ENCODE measurements at regions not wholly inside any gene's neighbourhood (a gene's known extent, or its start where the extent isn't known, plus 50 kb on each side); places are given as distances from the start of the nearest gene placed in this dataset.

GRCh38 chr21:35349376-35350080 lies 300.4 kb upstream of the RUNX1 start:
- no peaks in the 10 kb centered on the region for H3K27me3 ChIP-seq (ENCODE audit: low read depth, low read length)
- H3K27ac ChIP-seq (ENCODE audit: low read length), result no peak overlapping the region

GRCh38 chr21:35348686-35349085 lies 299.6 kb upstream of the RUNX1 start:
- H3K27ac ChIP-seq (ENCODE audit: low read length), result no peak overlapping the region
- no peaks in the 10 kb centered on the region for H3K9me3 ChIP-seq (ENCODE audit: control insufficient read depth in 1 of 2, low read length in 2 of 2)
- H3K4me1 ChIP-seq (ENCODE audit: control insufficient read depth in 1 of 2, insufficient read depth in 2 of 2, low read length in 2 of 2), result no peaks in the 10 kb centered on the region
- no peak overlapping the region for H3K4me3 ChIP-seq (ENCODE audit: low read depth in 1 of 2, low read length in 2 of 2)
- peaks cover 0 to 8% of the 10 kb centered on the region in 2 donors for H3K36me3 ChIP-seq (ENCODE audit: control insufficient read depth in 1 of 2, insufficient read depth in 2 of 2, low read length in 2 of 2)
- no peaks in the 10 kb centered on the region for H3K27me3 ChIP-seq (ENCODE audit: low read depth, low read length)

More at GRCh38 chr21:35349376-35350080, 300.4 kb upstream of the RUNX1 start:
- no peak overlapping the region for H3K4me3 ChIP-seq (ENCODE audit: low read depth in 1 of 2, low read length in 2 of 2)
- no peaks in the 10 kb centered on the region for H3K9me3 ChIP-seq (ENCODE audit: control insufficient read depth in 1 of 2, low read length in 2 of 2)
- no peaks in the 10 kb centered on the region for H3K4me1 ChIP-seq (ENCODE audit: control insufficient read depth in 1 of 2, insufficient read depth in 2 of 2, low read length in 2 of 2)
- peaks cover 0 to 8% of the 10 kb centered on the region in 2 donors for H3K36me3 ChIP-seq (ENCODE audit: control insufficient read depth in 1 of 2, insufficient read depth in 2 of 2, low read length in 2 of 2)

- Histone ChIP-seq H3K4me3 (ENCODE audit: low read depth in 1 of 2, low read length in 2 of 2) (no peak overlapping the region), H3K36me3 (ENCODE audit: control insufficient read depth in 1 of 2, insufficient read depth in 2 of 2, low read length in 2 of 2) (peaks cover 0 to 5% of the 10 kb centered on the region in 2 donors), H3K27ac (ENCODE audit: low read length) (no peak overlapping the region), H3K9me3 (ENCODE audit: control insufficient read depth in 1 of 2, low read length in 2 of 2) (no peaks in the 10 kb centered on the region), H3K4me1 (ENCODE audit: control insufficient read depth in 1 of 2, insufficient read depth in 2 of 2, low read length in 2 of 2) (no peaks in the 10 kb centered on the region), H3K27me3 (ENCODE audit: low read depth, low read length) (no peaks in the 10 kb centered on the region)
Observed at GRCh38 chr21:35346697-35347096, 297.6 kb upstream of the RUNX1 start.

- Histone ChIP-seq H3K9me3 (ENCODE audit: control insufficient read depth in 1 of 2, low read length in 2 of 2) (no peaks in the 10 kb centered on the region), H3K36me3 (ENCODE audit: control insufficient read depth in 1 of 2, insufficient read depth in 2 of 2, low read length in 2 of 2) (no peaks in the 10 kb centered on the region), H3K27me3 (ENCODE audit: low read depth, low read length) (no peaks in the 10 kb centered on the region), H3K4me1 (ENCODE audit: control insufficient read depth in 1 of 2, insufficient read depth in 2 of 2, low read length in 2 of 2) (no peaks in the 10 kb centered on the region), H3K27ac (ENCODE audit: low read length) (no peak overlapping the region), H3K4me3 (ENCODE audit: low read depth in 1 of 2, low read length in 2 of 2) (no peak overlapping the region)
Observed at GRCh38 chr21:35345954-35346353, 296.9 kb upstream of the RUNX1 start.

GRCh38 chr21:35344582-35344981 lies 295.5 kb upstream of the RUNX1 start:
- Histone ChIP-seq H3K4me3 (ENCODE audit: low read depth in 1 of 2, low read length in 2 of 2) (no peak overlapping the region), H3K36me3 (ENCODE audit: control insufficient read depth in 1 of 2, insufficient read depth in 2 of 2, low read length in 2 of 2) (no peaks in the 10 kb centered on the region)

GRCh38 chr21:35343046-35343819 lies 294.1 kb upstream of the RUNX1 start:
- Histone ChIP-seq H3K4me1 (ENCODE audit: control insufficient read depth in 1 of 2, insufficient read depth in 2 of 2, low read length in 2 of 2) (no peaks in the 10 kb centered on the region), H3K36me3 (ENCODE audit: control insufficient read depth in 1 of 2, insufficient read depth in 2 of 2, low read length in 2 of 2) (no peaks in the 10 kb centered on the region), H3K27me3 (ENCODE audit: low read depth, low read length) (no peaks in the 10 kb centered on the region), H3K9me3 (ENCODE audit: control insufficient read depth in 1 of 2, low read length in 2 of 2) (no peaks in the 10 kb centered on the region), H3K4me3 (ENCODE audit: low read depth in 1 of 2, low read length in 2 of 2) (no peak overlapping the region), H3K27ac (ENCODE audit: low read length) (no peak overlapping the region)

More at GRCh38 chr21:35344582-35344981, 295.5 kb upstream of the RUNX1 start:
- no peak overlapping the region for H3K27ac ChIP-seq (ENCODE audit: low read length)
- H3K4me1 ChIP-seq (ENCODE audit: control insufficient read depth in 1 of 2, insufficient read depth in 2 of 2, low read length in 2 of 2), result no peaks in the 10 kb centered on the region
- H3K27me3 ChIP-seq (ENCODE audit: low read depth, low read length), result no peaks in the 10 kb centered on the region
- H3K9me3 ChIP-seq (ENCODE audit: control insufficient read depth in 1 of 2, low read length in 2 of 2), result no peaks in the 10 kb centered on the region

GRCh38 chr21:35342440-35342839 lies 293.3 kb upstream of the RUNX1 start:
- no peak overlapping the region for H3K27ac ChIP-seq (ENCODE audit: low read length)

GRCh38 chr21:35340273-35340672 lies 291.2 kb upstream of the RUNX1 start:
- H3K9me3 ChIP-seq (ENCODE audit: control insufficient read depth in 1 of 2, low read length in 2 of 2), result no peaks in the 10 kb centered on the region
- H3K27me3 ChIP-seq (ENCODE audit: low read depth, low read length), result no peaks in the 10 kb centered on the region
- no peaks in the 10 kb centered on the region for H3K4me1 ChIP-seq (ENCODE audit: control insufficient read depth in 1 of 2, insufficient read depth in 2 of 2, low read length in 2 of 2)
- H3K4me3 ChIP-seq (ENCODE audit: low read depth in 1 of 2, low read length in 2 of 2), result no peak overlapping the region
- no peak overlapping the region for H3K27ac ChIP-seq (ENCODE audit: low read length)
- no peaks in the 10 kb centered on the region for H3K36me3 ChIP-seq (ENCODE audit: control insufficient read depth in 1 of 2, insufficient read depth in 2 of 2, low read length in 2 of 2)

More at GRCh38 chr21:35342440-35342839, 293.3 kb upstream of the RUNX1 start:
- H3K27me3 ChIP-seq (ENCODE audit: low read depth, low read length), result no peaks in the 10 kb centered on the region
- no peaks in the 10 kb centered on the region for H3K9me3 ChIP-seq (ENCODE audit: control insufficient read depth in 1 of 2, low read length in 2 of 2)
- H3K4me3 ChIP-seq (ENCODE audit: low read depth in 1 of 2, low read length in 2 of 2), result no peak overlapping the region
- no peaks in the 10 kb centered on the region for H3K4me1 ChIP-seq (ENCODE audit: control insufficient read depth in 1 of 2, insufficient read depth in 2 of 2, low read length in 2 of 2)
- no peaks in the 10 kb centered on the region for H3K36me3 ChIP-seq (ENCODE audit: control insufficient read depth in 1 of 2, insufficient read depth in 2 of 2, low read length in 2 of 2)

- no peaks in the 10 kb centered on the region for H3K9me3 ChIP-seq (ENCODE audit: control insufficient read depth in 1 of 2, low read length in 2 of 2)
- no peaks in the 10 kb centered on the region for H3K4me1 ChIP-seq (ENCODE audit: control insufficient read depth in 1 of 2, insufficient read depth in 2 of 2, low read length in 2 of 2)
- H3K27ac ChIP-seq (ENCODE audit: low read length), result no peak overlapping the region
- H3K4me3 ChIP-seq (ENCODE audit: low read depth in 1 of 2, low read length in 2 of 2), result no peak overlapping the region
- no peaks in the 10 kb centered on the region for H3K36me3 ChIP-seq (ENCODE audit: control insufficient read depth in 1 of 2, insufficient read depth in 2 of 2, low read length in 2 of 2)
- no peaks in the 10 kb centered on the region for H3K27me3 ChIP-seq (ENCODE audit: low read depth, low read length)
Observed at GRCh38 chr21:35338881-35339632, 290.0 kb upstream of the RUNX1 start.

- Histone ChIP-seq H3K27me3 (ENCODE audit: low read depth, low read length) (no peaks in the 10 kb centered on the region), H3K4me3 (ENCODE audit: low read depth in 1 of 2, low read length in 2 of 2) (no peak overlapping the region), H3K4me1 (ENCODE audit: control insufficient read depth in 1 of 2, insufficient read depth in 2 of 2, low read length in 2 of 2) (no peaks in the 10 kb centered on the region), H3K36me3 (ENCODE audit: control insufficient read depth in 1 of 2, insufficient read depth in 2 of 2, low read length in 2 of 2) (no peaks in the 10 kb centered on the region), H3K27ac (ENCODE audit: low read length) (no peak overlapping the region), H3K9me3 (ENCODE audit: control insufficient read depth in 1 of 2, low read length in 2 of 2) (no peaks in the 10 kb centered on the region)
Observed at GRCh38 chr21:35338281-35338680, 289.2 kb upstream of the RUNX1 start.

GRCh38 chr21:35337573-35337972 lies 288.5 kb upstream of the RUNX1 start:
- Histone ChIP-seq H3K36me3 (ENCODE audit: control insufficient read depth in 1 of 2, insufficient read depth in 2 of 2, low read length in 2 of 2) (no peaks in the 10 kb centered on the region), H3K4me3 (ENCODE audit: low read depth in 1 of 2, low read length in 2 of 2) (no peak overlapping the region), H3K9me3 (ENCODE audit: control insufficient read depth in 1 of 2, low read length in 2 of 2) (no peaks in the 10 kb centered on the region), H3K4me1 (ENCODE audit: control insufficient read depth in 1 of 2, insufficient read depth in 2 of 2, low read length in 2 of 2) (no peaks in the 10 kb centered on the region), H3K27me3 (ENCODE audit: low read depth, low read length) (no peaks in the 10 kb centered on the region), H3K27ac (ENCODE audit: low read length) (no peak overlapping the region)
